HCT116 (cell line): ENCODE measurements at regions not wholly inside any gene's neighbourhood (a gene's known extent, or its start where the extent isn't known, plus 50 kb on each side); places are given as distances from the start of the nearest gene placed in this dataset.

Experiments used
- CTCF ChIP-seq, 3 experiments: fragments of 200-600 bp in 1 of 3; sonication (generic) in 1 of 3; IDR thresholded peaks in 2 of 3; conservative IDR thresholded peaks in 1 of 3; 2 replicates each; pipeline ENCODE4 v1.5.1; 2012 to 2017; ENCODE audit warnings: low read depth in 2 of 3, low read length in 2 of 3, antibody characterized with exemption in 1 of 3, borderline replicate concordance in 1 of 3, control low read depth in 1 of 3, mild to moderate bottlenecking in 1 of 3, mixed read lengths in 1 of 3, mixed run types in 1 of 3, moderate library complexity in 1 of 3; ENCODE audit not compliant: insufficient read depth in 1 of 3
- EZH2 ChIP-seq: fragments of 200-600 bp; sonication (generic); IDR thresholded peaks from 2 replicates; pipeline ENCODE4 v1.6.1; 2017; ENCODE audit warnings: antibody characterized with exemption, mixed run types
- EZH2phosphoT487 ChIP-seq: fragments of 200-600 bp; IDR thresholded peaks from 2 replicates; pipeline ENCODE4 v1.6.1; 2018; ENCODE audit warnings: antibody characterized with exemption, borderline replicate concordance
- FOSL1 ChIP-seq: IDR thresholded peaks from 2 replicates; pipeline ENCODE4 v1.6.1; 2012; ENCODE audit warnings: low read depth
- POLR2A ChIP-seq: IDR thresholded peaks from 2 replicates; pipeline ENCODE4 v1.7.0; 2011; ENCODE audit warnings: borderline replicate concordance; ENCODE audit not compliant: insufficient read depth, insufficient read length; ENCODE audit errors: extremely low read depth
- POLR2AphosphoS5 ChIP-seq: IDR thresholded peaks from 2 replicates; pipeline ENCODE4 v1.6.1; 2011; ENCODE audit warnings: mild to moderate bottlenecking, low read depth, low read length, moderate library complexity
- RAD21 ChIP-seq: IDR thresholded peaks from 2 replicates; pipeline ENCODE4 v1.6.1; 2012; ENCODE audit warnings: low read depth, mild to moderate bottlenecking
- SIN3A ChIP-seq: IDR thresholded peaks from 2 replicates; pipeline ENCODE4 v1.6.1; 2012; ENCODE audit warnings: low read depth
- SP1 ChIP-seq: IDR thresholded peaks from 2 replicates; pipeline ENCODE4 v1.6.1; 2012; ENCODE audit warnings: low read depth
- SRF ChIP-seq: IDR thresholded peaks from 2 replicates; pipeline ENCODE4 v1.6.1; 2012; ENCODE audit warnings: low read depth
- TCF7L2 ChIP-seq: IDR thresholded peaks from 2 replicates; pipeline ENCODE4 v1.7.0; 2011; ENCODE audit warnings: borderline replicate concordance, inconsistent platforms; ENCODE audit not compliant: insufficient read depth, insufficient read length; ENCODE audit errors: extremely low read depth
- ZNF274 ChIP-seq: fragments of 200-500 bp; sonication (Bioruptor generic); IDR thresholded peaks from 2 replicates; pipeline ENCODE4 v1.6.1; 2014; ENCODE audit warnings: mild to moderate bottlenecking, low read depth, low read length, inconsistent platforms
- TF ChIP-seq, protein P1 (sequence below): IDR thresholded peaks from 2 replicates; pipeline ENCODE4 v1.6.1; 2012

DNA sequence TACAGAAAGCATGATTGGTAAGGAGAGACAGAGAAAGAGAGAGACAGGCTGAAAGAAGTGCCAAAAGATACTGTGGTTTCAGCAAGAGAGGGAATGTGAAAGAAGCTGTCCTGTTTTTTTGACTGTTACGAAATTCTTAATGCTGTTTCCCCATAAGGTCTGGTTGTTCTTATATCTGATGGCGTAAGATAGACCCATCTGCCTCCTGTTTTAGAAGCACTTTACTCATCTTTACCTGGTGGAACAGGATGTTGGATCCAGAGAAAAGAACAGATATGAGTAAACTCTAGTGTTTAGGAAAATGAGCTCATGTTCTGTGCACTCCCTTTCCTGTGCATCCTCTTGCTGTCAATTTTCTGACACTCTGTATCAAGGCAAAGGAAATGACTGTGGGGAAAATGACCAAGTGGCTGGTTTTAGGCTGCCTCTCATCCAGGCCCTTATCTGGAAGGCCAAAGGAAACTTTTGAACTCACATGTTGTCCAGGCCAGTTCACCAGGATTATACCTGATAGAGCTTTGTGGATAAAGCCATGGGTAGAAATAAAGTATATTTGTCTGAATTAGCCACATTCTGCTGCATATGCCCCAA is 311.7 kb upstream of the HTR2C start:
- no peak for TF ChIP-seq EZH2phosphoT487
- no peak for TF ChIP-seq RAD21
- TF ChIP-seq CTCF (IDR thresholded peaks at IDR 0.05 in 2 of 3, conservative IDR thresholded peaks at IDR 0.05 in 1 of 3; ENCODE audit: borderline replicate concordance in 1 of 3, insufficient read depth in 1 of 3, low read depth in 2 of 3, low read length in 2 of 3): no peak
- TF ChIP-seq EZH2: no peak
- TF ChIP-seq, protein P1, sequence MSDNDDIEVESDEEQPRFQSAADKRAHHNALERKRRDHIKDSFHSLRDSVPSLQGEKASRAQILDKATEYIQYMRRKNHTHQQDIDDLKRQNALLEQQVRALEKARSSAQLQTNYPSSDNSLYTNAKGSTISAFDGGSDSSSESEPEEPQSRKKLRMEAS: no peak
- no peak for TF ChIP-seq POLR2AphosphoS5
- TF ChIP-seq ZNF274: no peak
- TF ChIP-seq SRF: no peak
- no peak for TF ChIP-seq POLR2A
- TF ChIP-seq TCF7L2: no peak
- no peak for TF ChIP-seq SP1
- no peak for TF ChIP-seq FOSL1
- no peak for TF ChIP-seq SIN3A
